GM21381 (cell line): ENCODE measurements at regions not wholly inside any gene's neighbourhood (a gene's known extent, or its start where the extent isn't known, plus 50 kb on each side); places are given as distances from the start of the nearest gene placed in this dataset.
"Not testable (repeated sequence)": the region's sequence is repeated elsewhere in the genome, so short reads cannot be mapped to it uniquely, and the experiment has no call there.

Source experiments
- ATAC-seq: cut with Tn5 transposase; IDR thresholded peaks from one replicate; pipeline ENCODE4 v1.9.1; 2021; ENCODE audit warnings: mild to moderate bottlenecking, moderate library complexity; ENCODE audit not compliant: unreplicated experiment

DNA sequence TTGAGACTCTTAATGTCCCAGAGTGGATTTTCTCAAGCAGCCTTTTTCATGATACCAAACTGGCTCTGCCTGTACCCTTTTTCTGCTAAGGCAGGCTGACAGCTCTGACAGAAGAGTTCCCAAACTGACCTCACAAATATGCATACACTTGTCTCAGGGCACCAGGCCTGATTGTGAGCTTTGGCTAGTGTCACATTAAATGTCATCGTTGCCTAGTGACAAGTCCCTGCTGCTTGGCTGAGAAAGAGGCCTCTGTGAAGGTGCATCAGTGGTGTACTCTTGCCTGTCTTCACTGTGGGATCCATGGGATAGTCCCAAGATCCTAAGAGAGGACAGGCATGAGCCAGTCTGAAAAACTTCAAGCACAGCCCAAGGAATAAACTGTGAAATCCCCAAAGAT, 68.8 kb downstream of the RBMY1J start:
- not testable (repeated sequence) for ATAC-seq

DNA sequence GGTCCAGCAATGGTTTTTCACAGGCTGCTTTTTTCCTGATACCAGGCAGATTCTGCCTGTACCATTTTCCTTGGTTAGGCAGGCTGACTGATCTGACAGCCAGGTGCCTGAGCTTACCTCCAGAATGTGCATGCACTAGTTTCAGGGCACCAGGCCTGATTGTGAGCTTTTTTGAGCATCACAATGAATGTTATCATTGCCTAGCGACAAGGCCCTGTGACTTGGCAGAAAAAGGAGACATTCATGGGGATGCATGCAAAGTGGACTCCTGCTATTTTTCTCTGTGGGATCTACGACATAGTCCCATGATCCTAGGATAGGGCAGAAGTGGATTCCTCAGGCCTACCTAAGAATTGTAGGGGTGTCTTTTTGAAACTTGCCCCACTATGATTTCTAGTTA, 74.6 kb downstream of the RBMY1J start:
- not testable (repeated sequence) for ATAC-seq

DNA sequence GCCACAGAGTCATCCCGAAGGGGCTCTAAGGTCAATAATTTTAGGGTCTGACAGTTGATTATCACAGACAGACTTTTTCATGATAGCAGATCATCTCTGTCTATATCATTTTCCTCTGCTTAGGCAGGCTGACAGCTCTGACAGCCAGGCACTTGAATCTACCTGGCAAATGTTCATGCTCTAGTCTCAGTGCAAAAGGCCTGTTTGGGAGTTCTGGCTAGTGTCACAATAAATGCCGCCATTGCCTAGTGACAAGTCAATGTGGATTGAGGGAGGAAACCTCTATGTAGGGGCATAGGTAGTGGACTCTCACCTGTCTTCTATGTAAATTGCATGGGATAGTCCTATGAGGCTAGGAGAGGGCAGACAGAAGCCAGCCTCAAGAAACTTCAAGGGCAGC, 81.3 kb downstream of the RBMY1J start:
- ATAC-seq, result not testable (repeated sequence)

GRCh38 chrY:22488688-22489087, 85.5 kb downstream of the RBMY1J start:
- ATAC-seq, result not testable (repeated sequence)

GRCh38 chrY:22499756-22500155, 96.5 kb downstream of the RBMY1J start:
- not testable (repeated sequence) for ATAC-seq

- not testable (repeated sequence) for ATAC-seq
These were observed 110.5 kb downstream of the RBMY1J start for GRCh38 chrY:22513719-22514118.

DNA sequence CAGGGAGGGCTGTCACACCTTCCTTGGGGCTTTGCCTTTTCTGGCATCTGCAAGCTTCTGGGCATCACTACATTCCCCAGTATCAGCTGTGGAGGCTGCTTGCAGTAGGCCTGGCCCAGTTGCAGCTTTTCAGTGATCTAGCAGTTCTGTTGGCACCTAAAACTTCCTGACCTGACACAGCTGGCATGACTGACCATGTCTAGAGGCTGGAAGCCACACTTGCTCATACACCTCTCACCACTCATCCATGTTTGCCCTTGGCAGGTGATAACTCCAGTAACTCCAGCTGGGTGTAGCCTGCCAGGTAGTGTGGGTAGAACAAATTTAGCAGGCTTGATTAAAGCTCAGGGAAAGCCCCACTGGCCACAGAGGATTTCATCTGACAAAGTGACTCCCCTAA, 122.6 kb downstream of the RBMY1J start:
- not testable (repeated sequence) for ATAC-seq

GRCh38 chrY:22572975-22573374, 169.8 kb downstream of the RBMY1J start:
- ATAC-seq, result not testable (repeated sequence)

GRCh38 chrY:22598767-22599166, 195.6 kb downstream of the RBMY1J start:
- ATAC-seq, result peak; percentile 54

DNA sequence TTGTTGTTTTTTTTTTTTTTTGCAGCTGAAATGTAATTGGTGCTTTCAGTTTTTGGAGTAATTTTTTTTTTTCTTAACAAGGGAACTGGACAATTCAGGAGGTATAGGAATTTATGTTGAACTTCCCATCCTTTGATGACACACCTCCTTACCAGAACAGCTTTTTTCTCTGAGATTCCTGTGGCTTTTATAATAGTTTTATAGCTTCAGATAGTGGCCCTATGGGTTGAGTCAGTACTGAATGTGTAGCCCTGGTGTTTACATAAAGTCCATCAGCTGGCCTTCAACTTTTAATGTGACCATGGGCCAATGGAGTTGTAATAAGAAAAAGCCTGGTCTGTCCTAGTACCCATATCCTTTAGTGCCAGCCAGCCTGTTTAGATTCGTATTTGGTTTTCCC, 201.8 kb downstream of the RBMY1J start:
- ATAC-seq, result not testable (repeated sequence)

- not testable (repeated sequence) for ATAC-seq
These were observed 202.4 kb downstream of the RBMY1J start for GRCh38 chrY:22605658-22606057.

DNA sequence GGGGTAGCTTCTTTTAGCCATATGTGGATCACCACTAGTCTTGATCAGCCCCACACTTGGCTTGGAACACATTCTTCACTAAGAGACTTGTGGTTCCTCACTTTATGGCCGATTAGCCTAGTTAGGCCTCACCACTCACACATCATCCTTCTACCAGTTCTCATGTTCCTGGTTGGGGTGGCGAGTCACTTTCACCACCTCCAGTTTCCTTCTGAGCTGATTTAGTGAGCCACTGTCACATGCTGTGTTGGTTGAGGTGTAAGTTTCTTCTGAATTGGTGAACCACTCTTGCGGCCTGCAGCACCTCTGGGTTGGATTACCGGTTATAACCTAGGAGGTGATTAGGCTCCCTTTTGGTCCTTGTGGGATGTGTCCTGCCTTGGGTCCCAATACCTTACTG, 203.7 kb downstream of the RBMY1J start:
- not testable (repeated sequence) for ATAC-seq

- not testable (repeated sequence) for ATAC-seq
These were observed 209.6 kb downstream of the RBMY1J start for GRCh38 chrY:22612772-22613171.
